OCI-LY1 (cell line): ENCODE measurements at regions not wholly inside any gene's neighbourhood (a gene's known extent, or its start where the extent isn't known, plus 50 kb on each side); places are given as distances from the start of the nearest gene placed in this dataset.

Experiments
- CTCF ChIP-seq: fragments of 200-600 bp; sonication (generic), shearing (Covaris generic); IDR thresholded peaks from 2 replicates; pipeline ENCODE4 v1.5.1; 2017; ENCODE audit warnings: mild to moderate bottlenecking, antibody characterized with exemption, low read length, moderate library complexity, mixed read lengths
- EZH2 ChIP-seq: fragments of 200-600 bp; sonication (generic), shearing (Covaris generic); IDR thresholded peaks from 2 replicates; pipeline ENCODE4 v1.8.0; 2017; ENCODE audit warnings: borderline replicate concordance, mixed run types, mild to moderate bottlenecking, antibody characterized with exemption, low read length, moderate library complexity, mixed read lengths

- TF ChIP-seq CTCF (no peak), EZH2 (no peak)
Measured at GRCh38 chr1:104921525-104921924, 1171.8 kb downstream of the AMY1C start.
